Body of pancreas (tissue), 4 donors: ENCODE measurements at regions not wholly inside any gene's neighbourhood (a gene's known extent, or its start where the extent isn't known, plus 50 kb on each side); places are given as distances from the start of the nearest gene placed in this dataset.

ENCODE experiments used
- ATAC-seq: fragments of 150-250 bp; one replicate; pipeline ENCODE4 v1.9.1; 2016
- DNase-seq, 4 donors: peaks; one replicate each; pipeline ENCODE4 v3.0.0-alpha.2; 2019
- H3K27ac ChIP-seq, 4 donors: fragments of 200-600 bp; sonication (generic); 1 replicate in 3 of 4; 2 replicates in 1 of 4; pipeline versions ENCODE4 v1.5.1 to v1.6.1; 2016 to 2019; ENCODE audit warnings: mild to moderate bottlenecking in 1 of 4, mixed read lengths in 1 of 4, moderate library complexity in 1 of 4
- H3K27me3 ChIP-seq, 2 donors: fragments of 200-600 bp; sonication (generic); one replicate each; pipeline ENCODE4 v1.6.0; 2016; ENCODE audit warnings: mild to moderate bottlenecking in 1 of 2
- H3K36me3 ChIP-seq, 2 donors: fragments of 200-600 bp; sonication (generic); replicated peaks in 1 of 2; 2 replicates each; pipeline ENCODE4 v1.5.1; 2016; ENCODE audit warnings: low read depth in 2 of 2; ENCODE audit not compliant: insufficient read depth in 1 of 2
- H3K4me1 ChIP-seq: fragments of 200-600 bp; sonication (generic); one replicate; pipeline ENCODE4 v1.6.0; 2016
- H3K4me3 ChIP-seq, 2 donors: fragments of 200-600 bp; sonication (generic); 1 replicate in 1 of 2; 2 replicates in 1 of 2; pipeline ENCODE4 v1.5.1; 2016 to 2019
- H3K9me3 ChIP-seq, 3 donors: fragments of 200-600 bp; sonication (generic); 1 replicate in 2 of 3; 2 replicates in 1 of 3; pipeline ENCODE4 v1.5.1; 2016
- CTCF ChIP-seq, 7 experiments: fragments of 450-650 bp in 4 of 7; fragments of 200-600 bp in 3 of 7; sonication (generic) in 3 of 7; IDR thresholded peaks; one replicate each; pipeline ENCODE4 v1.5.1; 2016 to 2019; ENCODE audit warnings: antibody characterized with exemption in 7 of 7
- POLR2A ChIP-seq, 3 donors: fragments of 450-650 bp; IDR thresholded peaks; one replicate each; pipeline ENCODE4 v1.6.1; 2016; ENCODE audit warnings: antibody characterized with exemption in 3 of 3, mild to moderate bottlenecking in 2 of 3
- WGBS, 2 donors: methylation state at CpG; one replicate each; pipeline ENCODE4 v1.1.5; 2017; 5-methylcytosine and 5-hydroxymethylcytosine counted together
- intact Hi-C: fragments of 100-400 bp; cut with DNase I; formaldehyde crosslinking; loops from one replicate; pipeline ENCODE4 v1.15.1; 2023

- intact Hi-C loops: no loop called here
- Histone ChIP-seq H3K27ac (no peak overlapping the region), H3K4me3 (no peak overlapping the region), H3K4me1 (no peaks in the 10 kb centered on the region), H3K36me3 (no peaks in the 10 kb centered on the region), H3K9me3 (no peaks in the 10 kb centered on the region), H3K27me3 (no peaks in the 10 kb centered on the region)
- 73 to 82% methylated on average over 1 of the region's 1 CpG for WGBS, 2 donors
- DNase-seq: no peak
- ATAC-seq: no peak
- no peak for TF ChIP-seq POLR2A (IDR thresholded peaks at IDR 0.05)
- no peak for TF ChIP-seq CTCF (IDR thresholded peaks at IDR 0.05)
Observed at GRCh38 chr20:11067359-11067758, 393.6 kb upstream of the JAG1 start.

- no peaks in the 10 kb centered on the region for H3K9me3 ChIP-seq
- no peaks in the 10 kb centered on the region for H3K36me3 ChIP-seq
- ATAC-seq: no peak
- no peak for DNase-seq
- intact Hi-C loops: no loop called here
- H3K27me3 ChIP-seq: no peaks in the 10 kb centered on the region
- no peaks in the 10 kb centered on the region for H3K4me1 ChIP-seq
- WGBS, 2 donors: 76 to 89% methylated on average over 1 of the region's 1 CpG
- TF ChIP-seq POLR2A (IDR thresholded peaks at IDR 0.05) (no peak), CTCF (IDR thresholded peaks at IDR 0.05) (no peak)
- H3K27ac ChIP-seq: no peak overlapping the region
- H3K4me3 ChIP-seq: no peak overlapping the region
Observed at GRCh38 chr20:11072982-11073381, 399.2 kb upstream of the JAG1 start.

GRCh38 chr20:11076434-11077105 is 402.8 kb upstream of the JAG1 start:
- H3K27ac ChIP-seq: no peak overlapping the region
- ATAC-seq (no peak), DNase-seq (no peak)
- TF ChIP-seq CTCF (IDR thresholded peaks at IDR 0.05): no peak
- TF ChIP-seq POLR2A (IDR thresholded peaks at IDR 0.05): no peak
- H3K36me3 ChIP-seq: no peaks in the 10 kb centered on the region
- intact Hi-C loops: no loop called here
- no peaks in the 10 kb centered on the region for H3K4me1 ChIP-seq
- H3K4me3 ChIP-seq: no peak overlapping the region
- no peaks in the 10 kb centered on the region for H3K27me3 ChIP-seq
- H3K9me3 ChIP-seq: no peaks in the 10 kb centered on the region
- 60 to 65% methylated on average over 10 of the region's 10 CpGs for WGBS, 2 donors

GRCh38 chr20:11077226-11077625 is 403.4 kb upstream of the JAG1 start:
- intact Hi-C loops: no loop called here
- no peaks in the 10 kb centered on the region for H3K27me3 ChIP-seq
- DNase-seq: no peak
- no peak overlapping the region for H3K27ac ChIP-seq
- no peak for ATAC-seq
- no peaks in the 10 kb centered on the region for H3K9me3 ChIP-seq
- TF ChIP-seq CTCF (IDR thresholded peaks at IDR 0.05): no peak
- no peak for TF ChIP-seq POLR2A (IDR thresholded peaks at IDR 0.05)
- H3K4me3 ChIP-seq: no peak overlapping the region
- H3K36me3 ChIP-seq: no peaks in the 10 kb centered on the region
- 79 to 84% methylated on average over 2 of the region's 2 CpGs for WGBS, 2 donors
- H3K4me1 ChIP-seq: no peaks in the 10 kb centered on the region

- Histone ChIP-seq H3K4me1 (no peaks in the 10 kb centered on the region), H3K9me3 (no peaks in the 10 kb centered on the region), H3K36me3 (no peaks in the 10 kb centered on the region), H3K4me3 (no peak overlapping the region), H3K27me3 (no peaks in the 10 kb centered on the region), H3K27ac (no peak overlapping the region)
- ATAC-seq (no peak), DNase-seq (no peak)
- TF ChIP-seq POLR2A (IDR thresholded peaks at IDR 0.05): no peak
- intact Hi-C loops: no loop called here
- whole genome bisulfite sequencing, 2 donors: 90 to 95% methylated on average over 3 of the region's 3 CpGs
Observed at GRCh38 chr20:11080010-11080409, 406.2 kb upstream of the JAG1 start.
